ENCODE measurements at regions not wholly inside any gene's neighbourhood (a gene's known extent, or its start where the extent isn't known, plus 50 kb on each side); places are given as distances from the start of the nearest gene placed in this dataset.

GRCh38 chr12:4857472-4858291, 52.0 kb upstream of the KCNA1 start:
- intact Hi-C loops (cut with DNase I; ENCODE audit: low total_unique reads), result loop anchor here (10.0 kb wide), 1 partner anchor 147 kb away; no protein-coding TSS in a partner anchor

GRCh38 chr12:4858386-4858785, 51.3 kb upstream of the KCNA1 start:
- H3K27ac ChIP-seq, result no peak overlapping the region
- H3K27me3 ChIP-seq, result peaks cover 0 to 2% of the 10 kb centered on the region in 2 donors
- H3K4me1 ChIP-seq, result peaks cover 0 to 7% of the 10 kb centered on the region in 2 donors
- intact Hi-C loops (cut with DNase I; ENCODE audit: low total_unique reads), result loop anchor here (10.0 kb wide), 1 partner anchor 146 kb away; no protein-coding TSS in a partner anchor
- DNase-seq (ENCODE audit: low spot score in 2 of 2), result no peak
- H3K36me3 ChIP-seq, result no peaks in the 10 kb centered on the region
- no peak for TF ChIP-seq POLR2AphosphoS5 (IDR thresholded peaks at IDR 0.05)
- TF ChIP-seq POLR2A (IDR thresholded peaks at IDR 0.05), result no peak
- no peak for TF ChIP-seq CTCF (IDR thresholded peaks at IDR 0.05)
- no peaks in the 10 kb centered on the region for H3K9me3 ChIP-seq
- peak overlapping the region in 2 of 3 donors; percentile 27 to 45 for H3K4me3 ChIP-seq

More at GRCh38 chr12:4857472-4858291, 52.0 kb upstream of the KCNA1 start:
- Histone ChIP-seq H3K4me3 (peak overlapping the region in 2 of 3 donors; percentile 27 to 45), H3K27ac (no peak overlapping the region), H3K9me3 (no peaks in the 10 kb centered on the region), H3K27me3 (peaks cover 0 to 2% of the 10 kb centered on the region in 2 donors), H3K4me1 (peaks cover 0 to 7% of the 10 kb centered on the region in 2 donors), H3K36me3 (no peaks in the 10 kb centered on the region)
- DNase-seq (ENCODE audit: low spot score in 2 of 2), result peak; percentile 49 to 67
- TF ChIP-seq POLR2A (IDR thresholded peaks at IDR 0.05), result no peak
- TF ChIP-seq CTCF (IDR thresholded peaks at IDR 0.05), result peak; percentile 46 to 79 (median 71)
- no peak for TF ChIP-seq POLR2AphosphoS5 (IDR thresholded peaks at IDR 0.05)

GRCh38 chr12:4859478-4860210, 50.1 kb upstream of the KCNA1 start:
- DNase-seq (ENCODE audit: low spot score in 2 of 2), result no peak
- no peak for TF ChIP-seq POLR2AphosphoS5 (IDR thresholded peaks at IDR 0.05)
- no peak for TF ChIP-seq POLR2A (IDR thresholded peaks at IDR 0.05)
- TF ChIP-seq CTCF (IDR thresholded peaks at IDR 0.05), result no peak
- H3K27me3 ChIP-seq, result peaks cover 0 to 2% of the 10 kb centered on the region in 2 donors
- H3K4me1 ChIP-seq, result peaks cover 0 to 7% of the 10 kb centered on the region in 2 donors
- no peak overlapping the region for H3K4me3 ChIP-seq
- intact Hi-C loops (cut with DNase I; ENCODE audit: low total_unique reads), result loop anchor here (1.0 to 10.0 kb wide), 3 partner anchors 9 to 225 kb away; no protein-coding TSS in a partner anchor
- H3K9me3 ChIP-seq, result no peaks in the 10 kb centered on the region
- no peak overlapping the region for H3K27ac ChIP-seq
- no peaks in the 10 kb centered on the region for H3K36me3 ChIP-seq
